ENCODE measurements at regions not wholly inside any gene's neighbourhood (a gene's known extent, or its start where the extent isn't known, plus 50 kb on each side); places are given as distances from the start of the nearest gene placed in this dataset.
"Not testable (repeated sequence)": the region's sequence is repeated elsewhere in the genome, so short reads cannot be mapped to it uniquely, and the experiment has no call there.

GRCh38 chr14:100419856-100420255 lies 96.7 kb downstream of the SLC25A47 start:
- DNase-seq (ENCODE audit: low spot score) = no peak

DNA sequence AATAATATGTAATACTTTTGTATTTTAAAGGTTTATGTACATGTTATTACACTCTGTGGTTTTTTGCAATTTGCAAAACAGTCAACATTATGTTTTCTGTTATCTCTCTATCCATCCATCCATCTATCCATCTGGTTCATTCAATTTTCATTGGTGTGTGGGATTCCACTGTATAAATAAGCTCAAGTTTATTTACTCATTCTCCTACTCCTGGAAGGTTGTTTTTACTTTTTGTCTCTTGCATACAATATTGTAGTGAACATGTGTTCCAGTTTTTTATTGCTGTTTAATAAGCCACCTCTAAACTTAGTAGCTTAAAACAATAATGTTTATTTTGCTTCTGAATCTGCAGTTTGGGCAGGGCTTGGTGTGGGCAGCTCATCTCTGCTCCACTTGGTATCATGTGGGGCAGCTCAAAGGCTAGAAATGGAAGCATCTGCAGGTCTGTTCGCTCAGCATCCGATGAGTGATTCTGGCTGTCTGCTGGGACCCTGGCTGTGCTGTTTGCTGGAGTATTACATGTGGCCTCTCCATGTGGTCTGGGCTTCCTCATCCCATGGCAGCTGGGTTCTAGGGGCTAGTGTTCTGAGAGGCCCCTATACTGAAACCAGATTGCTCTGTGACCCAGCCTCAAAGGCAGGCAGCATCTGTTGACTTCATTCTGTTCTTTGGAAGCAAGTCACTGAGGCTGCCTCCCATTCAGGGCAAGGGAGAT lies 98.8 kb downstream of the SLC25A47 start:
- no peak for DNase-seq (ENCODE audit: low spot score)

DNA sequence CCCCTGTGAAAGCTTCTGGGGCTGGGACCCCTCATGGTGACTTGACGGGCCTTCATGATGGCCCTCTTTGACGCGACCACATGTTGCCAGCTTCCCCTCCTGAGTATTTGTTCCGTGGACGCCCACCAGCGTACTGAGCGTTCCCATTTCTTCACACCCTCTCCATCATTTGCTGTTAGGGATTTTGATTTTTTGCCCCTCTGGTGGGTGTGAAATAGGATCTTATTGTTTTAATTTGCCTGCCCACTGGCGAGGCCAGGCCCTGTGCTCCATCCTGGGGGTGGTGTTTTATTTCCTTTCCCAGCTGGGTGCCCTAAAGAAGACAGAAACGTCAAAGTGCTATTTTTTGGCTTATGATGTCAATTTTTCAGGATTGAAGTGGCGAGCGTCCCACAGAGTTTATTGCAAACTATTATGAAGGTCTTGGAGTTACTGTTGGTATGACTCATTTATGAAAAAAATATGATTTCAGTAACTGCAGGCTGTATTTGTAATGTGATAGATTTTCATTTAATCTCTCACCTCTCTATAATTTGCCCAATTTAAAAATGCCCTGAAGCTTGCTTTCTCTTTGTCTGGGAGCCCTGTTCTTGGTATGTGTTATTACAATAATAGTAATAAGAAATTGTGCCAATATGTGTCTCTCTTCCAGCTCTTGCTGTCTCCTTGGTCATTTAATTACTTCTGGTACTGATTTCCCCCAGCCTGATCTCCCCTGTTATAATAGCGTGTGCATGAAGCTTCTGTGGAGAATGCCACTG lies 99.6 kb downstream of the SLC25A47 start:
- DNase-seq (ENCODE audit: low spot score) = no peak

DNA sequence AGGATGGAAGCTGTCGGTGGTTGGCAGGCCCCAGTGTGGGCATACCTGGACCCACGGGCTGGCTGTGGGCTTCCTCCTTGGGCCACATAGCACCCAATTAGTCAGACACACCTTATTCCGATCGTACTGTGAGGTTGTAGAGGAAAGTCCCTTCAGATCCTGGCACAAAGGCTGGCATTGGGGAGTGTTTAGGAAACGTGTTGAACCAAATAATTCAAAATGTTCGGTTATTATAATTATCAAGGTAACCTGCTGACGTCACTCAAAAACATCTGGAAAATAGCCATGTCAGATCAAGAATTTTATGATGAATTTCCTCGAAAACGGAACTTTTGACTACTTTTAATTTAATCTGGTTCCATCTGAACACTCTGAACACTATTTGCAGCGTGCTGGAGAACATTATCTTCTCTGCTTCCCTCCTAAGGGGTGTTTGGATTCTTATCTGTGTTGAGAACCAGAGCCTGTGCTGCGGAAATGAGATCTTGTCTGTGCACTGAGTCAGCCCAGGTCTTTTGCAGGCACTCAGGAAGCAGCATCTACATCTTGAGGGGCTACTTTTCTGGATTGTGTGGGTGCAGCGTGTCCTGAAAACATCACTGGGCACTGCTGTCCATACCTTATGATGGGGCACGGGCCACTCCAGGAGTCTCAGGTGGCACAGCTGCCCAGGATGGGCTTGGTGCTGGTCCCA lies 100.3 kb downstream of the SLC25A47 start:
- no peak for DNase-seq (ENCODE audit: low spot score)

DNA sequence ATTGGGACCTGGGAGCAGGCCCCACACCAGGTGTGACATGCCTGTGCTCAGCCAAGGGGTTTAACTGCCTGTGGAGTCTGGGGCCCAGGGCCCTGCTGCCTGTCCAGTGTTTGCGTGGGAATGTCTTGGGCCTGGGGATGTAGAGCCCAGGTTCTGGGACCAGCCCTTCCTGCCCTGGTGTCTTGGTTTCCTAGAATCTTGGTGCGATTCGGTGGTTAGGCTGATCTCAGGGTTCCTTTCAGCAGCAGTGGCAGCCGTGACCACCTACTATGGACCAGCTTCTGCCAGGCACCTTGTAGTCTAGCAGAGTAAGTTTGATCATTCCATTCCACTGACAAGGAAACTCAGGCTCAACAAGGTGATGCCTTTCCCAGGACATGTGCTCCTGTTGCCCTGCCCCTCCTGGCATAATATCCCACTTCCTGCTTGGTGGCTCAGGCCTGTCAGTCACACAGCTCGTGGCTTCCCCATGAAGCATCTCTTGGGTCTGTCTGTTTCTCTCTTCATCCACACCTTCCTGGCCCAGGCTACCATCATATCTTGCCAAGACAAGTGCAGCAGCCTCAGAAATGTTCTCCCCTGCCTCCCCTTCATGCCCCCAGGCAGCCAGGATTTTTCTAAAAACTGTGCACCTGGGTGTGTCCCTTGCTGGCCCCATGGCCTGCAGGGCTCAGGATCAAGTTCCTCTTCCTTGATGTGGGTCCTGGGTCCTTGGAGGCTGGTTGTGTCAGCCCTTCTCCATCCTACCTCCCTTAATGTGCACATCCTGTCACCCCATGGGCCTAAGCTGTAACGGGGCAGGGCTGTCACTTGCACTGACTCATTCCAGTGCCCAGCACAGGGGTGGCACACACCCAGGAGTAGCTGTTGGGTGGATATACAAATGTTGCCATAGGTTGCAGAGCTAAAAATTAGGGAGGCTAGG lies 101.6 kb downstream of the SLC25A47 start:
- DNase-seq (ENCODE audit: low spot score) = no peak

GRCh38 chr14:100425429-100425827 lies 102.3 kb downstream of the SLC25A47 start:
- no peak for DNase-seq (ENCODE audit: low spot score)

- DNase-seq (ENCODE audit: low spot score) = no peak
Measured at GRCh38 chr14:100426314-100426713, 103.2 kb downstream of the SLC25A47 start.

DNA sequence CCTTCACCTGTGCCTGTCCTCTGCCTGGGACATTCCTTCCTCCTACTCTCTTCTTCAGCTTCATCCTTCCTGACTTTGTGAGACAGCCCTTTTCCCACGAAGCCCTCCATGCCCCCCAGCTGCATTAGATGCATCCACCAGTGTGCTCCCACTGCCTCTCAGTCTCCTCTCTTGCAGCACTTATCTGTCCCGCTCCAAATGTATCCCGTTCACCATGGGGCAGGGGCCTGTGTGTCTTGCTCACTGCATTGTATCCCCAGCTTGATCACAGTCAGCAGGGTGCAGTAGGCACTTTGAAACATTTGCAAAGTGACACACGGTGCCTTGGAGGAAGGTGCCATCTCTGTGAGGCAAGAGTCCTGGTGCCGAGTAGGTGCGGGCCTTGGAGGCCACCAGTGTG lies 104.0 kb downstream of the SLC25A47 start:
- DNase-seq (ENCODE audit: low spot score) = no peak

- no peak for DNase-seq (ENCODE audit: low spot score)
Measured at GRCh38 chr14:100428727-100429126, 105.6 kb downstream of the SLC25A47 start.

DNA sequence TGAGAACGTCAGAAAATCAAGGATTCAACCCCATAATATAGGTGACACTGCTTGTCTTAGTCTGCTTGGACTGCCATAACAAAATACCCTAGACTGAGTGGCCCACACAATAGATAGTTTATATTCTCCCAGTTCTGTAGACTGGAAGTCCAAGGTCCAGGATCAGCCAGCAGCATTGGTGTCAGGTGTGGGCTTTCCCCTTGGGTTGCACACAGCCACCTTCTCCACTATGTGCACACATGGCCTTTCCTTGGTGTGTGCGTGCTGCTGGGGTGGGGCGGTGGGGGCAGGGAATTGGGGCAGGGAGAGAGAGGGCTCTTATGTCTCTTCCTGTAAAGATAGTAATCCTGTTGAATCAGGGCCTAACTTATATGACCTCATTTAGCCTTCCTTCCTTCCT lies 106.4 kb downstream of the SLC25A47 start:
- no peak for DNase-seq (ENCODE audit: low spot score)

DNA sequence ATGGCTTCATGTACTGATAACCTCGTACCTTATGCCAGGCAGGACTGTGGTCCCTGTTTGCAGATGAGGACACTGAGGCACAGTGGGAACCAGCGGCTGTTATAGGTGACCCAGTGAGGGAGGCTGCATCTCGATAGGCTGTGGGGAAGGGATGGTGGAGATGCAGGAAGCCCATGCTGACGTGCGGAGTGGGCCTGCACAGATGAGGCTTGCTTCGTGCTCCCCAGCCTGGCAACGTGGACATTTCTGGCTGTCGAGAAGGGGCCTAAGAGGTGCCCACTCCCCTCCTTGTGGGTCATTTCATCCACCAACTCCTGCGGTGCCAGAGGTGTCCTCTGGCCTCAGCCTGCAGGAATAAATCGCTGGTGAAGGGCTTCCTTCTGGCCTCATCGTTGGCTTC lies 107.4 kb downstream of the SLC25A47 start:
- DNase-seq (ENCODE audit: low spot score) = no peak

DNA sequence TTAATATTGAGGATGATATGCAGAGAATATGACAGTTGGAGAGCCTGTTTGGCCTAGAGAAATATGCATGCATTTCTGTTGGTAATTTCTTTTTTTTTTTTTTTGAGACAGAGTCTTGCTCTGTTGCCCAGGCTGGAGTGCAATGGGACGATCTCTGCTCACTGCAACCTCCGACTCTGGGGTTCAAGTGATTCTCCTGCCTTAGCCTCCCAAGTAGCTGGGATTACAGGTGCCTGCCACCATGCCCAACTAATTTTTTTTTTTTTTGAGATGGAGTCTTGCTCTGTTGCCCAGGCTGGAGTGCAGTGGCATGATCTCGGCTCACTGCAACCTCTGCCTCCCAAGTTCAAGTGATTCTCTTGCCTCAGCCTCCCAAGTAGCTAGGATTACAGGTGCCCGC lies 108.3 kb downstream of the SLC25A47 start:
- not testable (repeated sequence) for DNase-seq (ENCODE audit: low spot score)

GRCh38 chr14:100432652-100433427 lies 109.7 kb downstream of the SLC25A47 start:
- no peak for DNase-seq (ENCODE audit: low spot score)

- DNase-seq (ENCODE audit: low spot score) = no peak
Measured at GRCh38 chr14:100433428-100433814, 110.3 kb downstream of the SLC25A47 start.

DNA sequence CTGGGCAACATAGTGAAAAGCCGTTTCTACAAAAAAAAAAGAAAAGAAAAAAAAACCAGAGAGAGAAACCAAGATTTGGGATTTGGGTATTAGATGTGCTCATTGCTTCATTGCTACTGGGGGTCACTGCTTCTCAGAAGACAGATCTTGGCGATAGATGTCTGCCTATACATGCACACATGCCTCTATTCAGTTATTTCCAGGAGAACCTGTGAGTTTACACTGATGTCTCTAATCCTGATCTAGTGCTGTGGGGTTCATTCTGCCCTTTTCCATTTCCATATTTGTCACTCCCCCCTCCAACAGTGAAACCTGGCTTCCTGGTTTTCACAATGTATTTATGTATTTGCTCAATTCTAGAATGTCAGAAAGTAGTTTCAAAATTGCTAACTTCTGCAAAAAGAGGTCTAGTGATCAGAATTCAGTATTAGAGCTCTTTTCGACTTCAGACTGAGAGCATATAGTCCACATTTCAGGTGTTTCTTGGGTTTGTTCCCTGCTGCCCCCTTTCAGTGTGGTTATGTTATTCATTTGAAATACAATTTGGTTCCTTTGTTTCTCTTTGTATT lies 111.0 kb downstream of the SLC25A47 start:
- no peak for DNase-seq (ENCODE audit: low spot score)

DNA sequence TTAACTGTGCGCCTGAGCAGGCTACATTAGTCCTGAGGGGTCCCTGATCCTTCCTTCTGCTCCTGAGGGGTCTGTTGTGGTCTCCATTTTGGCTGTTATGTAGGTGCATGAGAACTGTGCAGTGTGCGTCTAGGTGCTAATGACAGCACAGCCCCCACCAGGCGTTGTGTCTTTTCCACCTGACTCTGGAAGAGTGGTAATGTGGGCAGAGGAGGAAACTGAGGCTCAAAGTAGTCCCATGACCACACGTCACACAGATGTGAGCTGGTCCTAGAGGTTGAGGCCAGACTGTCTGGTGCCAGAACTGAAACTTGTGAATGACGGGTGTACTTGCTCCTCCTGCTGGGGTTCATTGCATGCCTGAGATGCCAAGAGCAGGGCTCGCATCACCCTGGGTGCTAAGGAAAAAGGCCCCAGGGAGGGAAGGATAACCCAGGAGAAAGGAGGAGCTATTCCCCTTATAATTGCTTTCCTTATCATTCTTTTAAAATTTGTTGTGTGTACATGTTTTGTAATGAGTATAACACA lies 111.8 kb downstream of the SLC25A47 start:
- DNase-seq (ENCODE audit: low spot score) = no peak

DNA sequence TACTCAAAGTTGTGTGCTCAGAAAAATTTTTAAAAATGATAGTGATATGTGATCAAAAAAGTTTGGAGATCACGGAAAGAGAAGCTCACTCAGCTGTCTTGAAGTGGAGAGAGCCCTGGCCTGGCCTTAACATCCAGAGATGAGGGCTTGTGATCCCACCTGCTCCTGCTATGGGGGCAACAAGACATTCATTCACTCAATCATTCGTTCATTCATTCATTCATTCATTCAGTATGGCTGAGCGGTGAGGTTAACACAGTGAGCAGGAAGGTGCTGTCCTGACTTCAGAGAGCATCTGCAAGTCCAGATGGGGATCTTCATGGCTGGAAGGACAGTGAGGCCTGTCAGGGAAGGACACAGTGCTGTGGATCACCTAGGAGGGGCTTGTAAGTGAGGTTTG lies 112.3 kb downstream of the SLC25A47 start:
- no peak for DNase-seq (ENCODE audit: low spot score)

GRCh38 chr14:100436745-100437406 lies 113.7 kb downstream of the SLC25A47 start:
- DNase-seq (ENCODE audit: low spot score) = no peak

GRCh38 chr14:100438271-100438670 lies 115.1 kb downstream of the SLC25A47 start:
- no peak for DNase-seq (ENCODE audit: low spot score)

Data from left forelimb (tissue), 1 donor.